Bronchial epithelial cell (primary cell): ENCODE measurements at regions not wholly inside any gene's neighbourhood (a gene's known extent, or its start where the extent isn't known, plus 50 kb on each side); places are given as distances from the start of the nearest gene placed in this dataset.

Experiments
- DNase-seq: peaks from one replicate; pipeline ENCODE4 v3.0.0-alpha.2; 2010; ENCODE audit warnings: low read depth
- FAIRE-seq: peaks from 2 replicates; lab custom pipeline; 2011; peaks lifted over from hg19 to GRCh38; lab: Jason Lieb, UNC
- H3K27me3 ChIP-seq: 2 replicates; pipeline ENCODE4 v1.5.1; 2011; ENCODE audit warnings: low read length; ENCODE audit not compliant: control insufficient read depth, insufficient read depth
- H3K36me3 ChIP-seq: 2 replicates; pipeline ENCODE4 v1.5.1; 2011; ENCODE audit warnings: low read length; ENCODE audit not compliant: control insufficient read depth, insufficient read depth
- H3K4me3 ChIP-seq: 2 replicates; pipeline ENCODE4 v1.5.1; 2011; ENCODE audit warnings: mild to moderate bottlenecking, low read depth, low read length, control low read depth
- TF ChIP-seq, protein P1 (sequence below): IDR thresholded peaks from 2 replicates; pipeline ENCODE4 v1.5.1; 2011; ENCODE audit warnings: mild to moderate bottlenecking, moderate library complexity, low read length, control low read depth, inconsistent platforms; ENCODE audit not compliant: insufficient read depth, severe bottlenecking

DNA sequence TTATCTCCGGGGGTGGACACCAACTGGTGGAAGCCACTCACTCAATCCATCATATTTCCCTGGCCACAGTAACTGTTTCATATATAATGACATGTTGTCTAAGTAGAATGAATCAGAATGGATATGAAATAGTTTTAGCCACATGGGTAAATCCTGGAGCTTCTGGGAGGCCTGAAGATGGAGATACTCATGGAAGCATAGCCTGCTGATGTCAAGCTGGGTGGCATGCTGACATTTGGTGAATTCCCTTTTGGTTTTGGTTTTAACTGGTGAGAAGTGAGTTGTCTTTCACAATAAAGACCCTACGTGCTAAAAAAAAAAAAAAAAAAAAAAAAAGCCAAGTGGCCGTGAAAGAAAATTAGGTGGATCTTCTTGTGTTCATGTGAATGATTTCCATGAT is 105.3 kb upstream of the ITGA6 start:
- Histone ChIP-seq H3K36me3 (no peaks in the 10 kb centered on the region), H3K27me3 (no peaks in the 10 kb centered on the region), H3K4me3 (no peak overlapping the region)
- TF ChIP-seq, protein P1, sequence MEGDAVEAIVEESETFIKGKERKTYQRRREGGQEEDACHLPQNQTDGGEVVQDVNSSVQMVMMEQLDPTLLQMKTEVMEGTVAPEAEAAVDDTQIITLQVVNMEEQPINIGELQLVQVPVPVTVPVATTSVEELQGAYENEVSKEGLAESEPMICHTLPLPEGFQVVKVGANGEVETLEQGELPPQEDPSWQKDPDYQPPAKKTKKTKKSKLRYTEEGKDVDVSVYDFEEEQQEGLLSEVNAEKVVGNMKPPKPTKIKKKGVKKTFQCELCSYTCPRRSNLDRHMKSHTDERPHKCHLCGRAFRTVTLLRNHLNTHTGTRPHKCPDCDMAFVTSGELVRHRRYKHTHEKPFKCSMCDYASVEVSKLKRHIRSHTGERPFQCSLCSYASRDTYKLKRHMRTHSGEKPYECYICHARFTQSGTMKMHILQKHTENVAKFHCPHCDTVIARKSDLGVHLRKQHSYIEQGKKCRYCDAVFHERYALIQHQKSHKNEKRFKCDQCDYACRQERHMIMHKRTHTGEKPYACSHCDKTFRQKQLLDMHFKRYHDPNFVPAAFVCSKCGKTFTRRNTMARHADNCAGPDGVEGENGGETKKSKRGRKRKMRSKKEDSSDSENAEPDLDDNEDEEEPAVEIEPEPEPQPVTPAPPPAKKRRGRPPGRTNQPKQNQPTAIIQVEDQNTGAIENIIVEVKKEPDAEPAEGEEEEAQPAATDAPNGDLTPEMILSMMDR, result no peak
- DNase-seq, result no peak
- FAIRE-seq, result no peak

DNA sequence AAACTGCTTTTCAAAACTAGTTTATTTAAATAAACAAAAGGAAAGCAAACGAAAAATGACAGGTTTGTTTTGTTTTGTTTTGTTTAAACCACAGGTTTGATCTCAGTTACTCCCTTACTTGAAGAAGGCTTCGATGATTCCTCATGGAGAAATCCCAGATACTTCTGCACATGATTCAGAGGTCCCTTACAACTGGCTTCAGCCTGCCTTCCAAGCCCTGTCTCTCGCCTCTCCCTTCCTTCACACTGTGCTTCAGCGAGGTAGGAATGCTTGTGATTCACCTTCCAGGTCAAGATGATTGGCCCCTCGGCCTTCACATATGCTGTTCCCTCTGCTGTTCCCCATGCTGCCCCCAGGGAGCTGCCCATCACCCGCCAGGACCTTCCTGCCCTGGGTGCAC is 104.1 kb upstream of the ITGA6 start:
- DNase-seq (peak; percentile 90), FAIRE-seq (no peak)

DNA sequence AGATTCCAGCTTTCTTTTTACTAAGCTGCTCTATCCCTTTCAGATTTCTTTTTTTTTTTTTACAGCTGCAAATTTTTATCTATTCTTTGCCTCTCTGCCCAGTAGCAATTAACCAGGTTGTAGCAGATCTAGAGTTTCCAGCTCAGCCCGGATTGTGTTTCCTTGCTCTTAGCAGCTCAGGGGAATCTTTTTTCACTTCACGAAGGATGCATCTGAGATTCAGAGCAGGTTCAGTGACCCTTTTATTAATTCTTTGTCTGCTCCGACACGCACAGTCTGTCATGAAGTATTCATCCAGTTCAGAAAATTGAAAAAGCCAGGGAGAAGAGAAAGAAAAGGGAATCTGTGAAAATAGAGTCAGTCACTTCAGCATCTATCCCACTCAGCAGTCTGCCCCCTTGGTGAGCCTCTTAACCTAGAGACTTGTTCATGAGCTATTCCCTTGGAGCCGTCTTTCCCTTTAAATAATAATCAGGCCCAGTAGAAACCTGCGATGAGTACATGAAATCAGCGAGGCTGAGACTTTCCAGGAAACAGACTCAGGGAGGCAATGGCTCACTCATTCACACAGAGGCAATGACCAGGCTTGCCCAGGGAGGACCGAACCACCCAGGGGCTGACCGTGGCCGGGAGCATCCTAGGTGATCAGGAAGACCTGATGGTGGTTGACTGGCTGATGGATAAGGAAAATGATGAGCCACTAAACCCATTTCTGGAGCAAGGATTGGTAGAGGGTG is 103.4 kb upstream of the ITGA6 start:
- no peaks in the 10 kb centered on the region for H3K27me3 ChIP-seq
- H3K36me3 ChIP-seq, result no peaks in the 10 kb centered on the region
- no peak overlapping the region for H3K4me3 ChIP-seq
- TF ChIP-seq, protein P1, result no peak
- peak; percentile 52 for DNase-seq
- no peak for FAIRE-seq

More for the DNA sequence above, 104.1 kb upstream of the ITGA6 start:
- no peaks in the 10 kb centered on the region for H3K36me3 ChIP-seq
- H3K27me3 ChIP-seq, result no peaks in the 10 kb centered on the region
- TF ChIP-seq, protein P1, result no peak
- no peak overlapping the region for H3K4me3 ChIP-seq

DNA sequence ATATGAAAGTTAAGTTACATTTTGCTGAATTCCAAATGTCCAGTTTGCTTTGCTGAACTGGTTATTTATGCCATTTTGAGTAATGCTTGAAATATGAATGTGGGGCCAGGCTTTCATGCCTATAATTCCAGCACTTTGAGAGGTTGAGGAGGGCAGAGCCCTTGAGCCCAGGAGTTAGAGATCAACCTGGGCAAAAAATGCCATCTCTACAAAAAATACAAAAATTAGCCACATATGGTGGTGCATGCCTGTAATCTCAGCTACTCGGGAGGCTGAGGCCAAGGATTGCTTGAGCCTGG is 101.2 kb upstream of the ITGA6 start:
- TF ChIP-seq, protein P1, result no peak
- FAIRE-seq (no peak), DNase-seq (no peak)
- H3K36me3 ChIP-seq, result no peaks in the 10 kb centered on the region
- no peak overlapping the region for H3K4me3 ChIP-seq
- no peaks in the 10 kb centered on the region for H3K27me3 ChIP-seq

DNA sequence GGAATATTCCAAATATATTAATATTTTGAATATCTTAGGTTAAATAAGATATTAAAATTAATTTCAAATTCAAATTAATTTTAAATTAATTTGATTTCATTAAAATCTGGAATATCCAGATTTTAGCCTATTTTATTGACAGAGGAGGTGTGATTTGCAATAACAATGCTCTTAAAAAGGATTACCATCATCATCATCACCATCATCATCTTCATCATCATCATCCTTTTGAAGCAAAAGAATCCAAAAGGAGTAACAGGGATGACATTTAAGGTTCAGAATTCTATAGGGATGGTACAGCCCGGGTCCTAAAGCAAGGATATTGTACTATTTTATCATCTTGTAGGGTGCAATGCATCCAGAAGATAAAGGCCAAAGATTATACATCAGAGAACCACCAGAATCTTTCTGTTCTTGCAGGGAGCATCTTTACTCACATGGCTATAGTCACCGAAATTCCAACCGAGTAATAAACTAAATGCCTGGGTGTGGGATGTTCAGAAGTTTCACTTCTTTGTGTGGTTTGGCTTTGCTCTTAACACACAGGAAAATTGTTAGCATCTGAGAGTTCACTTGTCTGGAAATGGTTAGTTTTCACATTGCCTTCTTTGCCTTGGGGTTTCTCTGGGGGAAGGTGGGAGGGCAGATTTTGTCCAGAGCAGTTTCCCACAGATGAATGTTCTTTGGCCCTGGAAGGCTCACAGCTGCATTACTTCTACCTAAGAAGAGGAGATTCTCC is 99.1 kb upstream of the ITGA6 start:
- FAIRE-seq, result no peak
- TF ChIP-seq, protein P1, result no peak

DNA sequence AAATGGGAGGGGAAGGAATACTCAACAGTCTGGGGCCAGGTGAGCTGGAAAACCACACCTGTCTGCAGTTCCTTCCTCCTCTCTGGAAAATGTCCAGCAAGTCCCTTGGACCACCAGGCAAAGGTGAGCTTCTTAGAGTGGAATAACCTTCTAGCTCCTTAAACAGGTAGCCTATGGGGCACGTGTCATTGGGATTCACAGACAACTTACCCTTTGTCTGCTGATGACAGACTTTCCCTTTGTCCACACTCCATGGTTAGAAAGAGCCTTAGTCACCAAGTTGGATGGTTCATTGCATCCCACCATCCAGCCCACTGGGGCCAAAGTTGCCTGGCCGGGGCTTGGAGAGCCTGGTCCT is 98.0 kb upstream of the ITGA6 start:
- Histone ChIP-seq H3K27me3 (no peaks in the 10 kb centered on the region), H3K4me3 (no peak overlapping the region), H3K36me3 (no peaks in the 10 kb centered on the region)
- DNase-seq (no peak), FAIRE-seq (no peak)
- TF ChIP-seq, protein P1, result no peak

More for the DNA sequence above, 99.1 kb upstream of the ITGA6 start:
- no peaks in the 10 kb centered on the region for H3K27me3 ChIP-seq
- no peak overlapping the region for H3K4me3 ChIP-seq
- H3K36me3 ChIP-seq, result no peaks in the 10 kb centered on the region
- no peak for DNase-seq
